ENCODE measurements at regions not wholly inside any gene's neighbourhood (a gene's known extent, or its start where the extent isn't known, plus 50 kb on each side); places are given as distances from the start of the nearest gene placed in this dataset.

DNA sequence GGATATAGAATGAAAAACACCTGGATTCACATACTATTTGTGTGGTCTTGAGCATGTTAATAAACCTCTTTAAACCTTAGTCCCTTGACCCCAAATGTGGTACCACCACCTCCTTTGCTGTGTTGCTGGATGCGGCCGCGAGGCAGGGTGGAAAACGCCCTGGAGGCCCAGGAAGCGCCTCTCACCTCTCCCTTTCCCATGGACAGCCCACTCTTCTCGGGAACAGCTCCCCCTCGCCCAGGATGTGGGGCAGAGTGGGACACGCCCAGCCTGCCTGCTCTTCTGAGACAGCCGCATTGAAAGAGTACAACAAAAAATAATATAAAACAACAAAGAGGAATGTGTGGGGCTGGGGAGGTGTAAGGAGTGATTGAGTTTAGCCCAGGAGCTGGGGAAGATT, 549.0 kb upstream of the ID2 start:
- no peak for TF ChIP-seq EGR1 (IDR thresholded peaks at IDR 0.05; ENCODE audit: low read depth)
- TF ChIP-seq YY1 (IDR thresholded peaks at IDR 0.05; ENCODE audit: extremely low read depth, insufficient replicate concordance, low read depth, low read length): no peak
- TF ChIP-seq, protein P1, sequence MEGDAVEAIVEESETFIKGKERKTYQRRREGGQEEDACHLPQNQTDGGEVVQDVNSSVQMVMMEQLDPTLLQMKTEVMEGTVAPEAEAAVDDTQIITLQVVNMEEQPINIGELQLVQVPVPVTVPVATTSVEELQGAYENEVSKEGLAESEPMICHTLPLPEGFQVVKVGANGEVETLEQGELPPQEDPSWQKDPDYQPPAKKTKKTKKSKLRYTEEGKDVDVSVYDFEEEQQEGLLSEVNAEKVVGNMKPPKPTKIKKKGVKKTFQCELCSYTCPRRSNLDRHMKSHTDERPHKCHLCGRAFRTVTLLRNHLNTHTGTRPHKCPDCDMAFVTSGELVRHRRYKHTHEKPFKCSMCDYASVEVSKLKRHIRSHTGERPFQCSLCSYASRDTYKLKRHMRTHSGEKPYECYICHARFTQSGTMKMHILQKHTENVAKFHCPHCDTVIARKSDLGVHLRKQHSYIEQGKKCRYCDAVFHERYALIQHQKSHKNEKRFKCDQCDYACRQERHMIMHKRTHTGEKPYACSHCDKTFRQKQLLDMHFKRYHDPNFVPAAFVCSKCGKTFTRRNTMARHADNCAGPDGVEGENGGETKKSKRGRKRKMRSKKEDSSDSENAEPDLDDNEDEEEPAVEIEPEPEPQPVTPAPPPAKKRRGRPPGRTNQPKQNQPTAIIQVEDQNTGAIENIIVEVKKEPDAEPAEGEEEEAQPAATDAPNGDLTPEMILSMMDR (IDR thresholded peaks at IDR 0.05 in 2 of 3, conservative IDR thresholded peaks at IDR 0.05 in 1 of 3; ENCODE audit: borderline replicate concordance in 1 of 3, insufficient read depth in 1 of 3, low read depth in 2 of 3, low read length in 2 of 3): no peak
- TF ChIP-seq POLR2A (IDR thresholded peaks at IDR 0.05; ENCODE audit: borderline replicate concordance, extremely low read depth, insufficient read depth, insufficient read length): no peak
- TF ChIP-seq SP1 (IDR thresholded peaks at IDR 0.05; ENCODE audit: low read depth): no peak
- TF ChIP-seq, protein P2, sequence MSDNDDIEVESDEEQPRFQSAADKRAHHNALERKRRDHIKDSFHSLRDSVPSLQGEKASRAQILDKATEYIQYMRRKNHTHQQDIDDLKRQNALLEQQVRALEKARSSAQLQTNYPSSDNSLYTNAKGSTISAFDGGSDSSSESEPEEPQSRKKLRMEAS (IDR thresholded peaks at IDR 0.05): no peak
- TF ChIP-seq POLR2AphosphoS5 (IDR thresholded peaks at IDR 0.05; ENCODE audit: low read depth, low read length): no peak
